K562 (cell line): ENCODE measurements at regions not wholly inside any gene's neighbourhood (a gene's known extent, or its start where the extent isn't known, plus 50 kb on each side); places are given as distances from the start of the nearest gene placed in this dataset.

Source experiments
- ATAC-seq: fragments of 200-7000 bp; cut with Tn5 transposase; 3 replicates; pipeline ENCODE4 v1.9.1; 2020; ENCODE audit warnings: moderate library complexity
- BruUV-seq: library from RNA; stranded (reverse); fragments of 400-500 nt; replicated peaks from 2 replicates; lab custom pipeline; 2021; lab: Mats Ljungman, UMichigan
- CTCF ChIA-PET: fragments of 300-600 bp; formaldehyde crosslinking; extraction: SDS; loops from one replicate; lab custom pipeline; 2021; ENCODE audit warnings: low intra/inter-chr PET ratio; lab: Yijun Ruan, JAX
- POLR2A ChIA-PET: fragments of 300-600, 350-650 bp; sonication (Branson Sonifier 250); formaldehyde crosslinking; extraction: SDS; loops from one replicate; lab custom pipeline; 2021; ENCODE audit warnings: antibody characterized with exemption, inconsistent platforms; lab: Yijun Ruan, JAX
- DNase-seq, 4 experiments: peaks; one replicate each; pipeline versions ENCODE4 v3.0.0 to v3.0.0-alpha.2; 2011 to 2018; ENCODE audit warnings: low spot score in 3 of 4, mixed read lengths in 3 of 4; ENCODE audit errors: extremely low read depth in 1 of 4
- FAIRE-seq: peaks from 2 replicates; lab custom pipeline; 2011; peaks lifted over from hg19 to GRCh38; lab: Jason Lieb, UNC
- H2AFZ ChIP-seq: 2 replicates; pipeline ENCODE4 v1.6.0; 2011; ENCODE audit warnings: low read depth, low read length, control low read depth, inconsistent platforms
- H3K27ac ChIP-seq: fragments of 200-600 bp; 3 replicates; pipeline ENCODE4 v1.8.0; 2011; ENCODE audit warnings: low read depth, mild to moderate bottlenecking, control low read depth, inconsistent platforms, low read length, moderate library complexity, mixed read lengths; ENCODE audit errors: extremely low read depth
- H3K27me3 ChIP-seq, 2 experiments: fragments of 300-600 bp in 1 of 2; 2 replicates in 1 of 2; 3 replicates in 1 of 2; pipeline versions ENCODE4 v1.6.0 to v1.8.0; 2011; ENCODE audit warnings: inconsistent platforms in 2 of 2, low read length in 2 of 2, mild to moderate bottlenecking in 1 of 2, mixed read lengths in 1 of 2, moderate library complexity in 1 of 2; ENCODE audit not compliant: control insufficient read depth in 2 of 2, insufficient read depth in 2 of 2
- H3K36me3 ChIP-seq: fragments of 300-600 bp; 3 replicates; pipeline ENCODE4 v1.8.0; 2011; ENCODE audit warnings: mild to moderate bottlenecking, low read length, inconsistent platforms; ENCODE audit not compliant: control insufficient read depth, insufficient read depth
- H3K4me1 ChIP-seq, 2 experiments: fragments of 200-600 bp in 1 of 2; replicated peaks in 1 of 2; 2 replicates in 1 of 2; 3 replicates in 1 of 2; pipeline versions ENCODE4 v1.5.1 to v1.8.0; 2011; ENCODE audit warnings: inconsistent platforms in 2 of 2, low read length in 2 of 2, mild to moderate bottlenecking in 1 of 2, mixed read lengths in 1 of 2, moderate library complexity in 1 of 2; ENCODE audit not compliant: control insufficient read depth in 2 of 2, insufficient read depth in 2 of 2
- H3K4me2 ChIP-seq: 2 replicates; pipeline ENCODE4 v1.6.1; 2011; ENCODE audit warnings: low read length, control low read depth, inconsistent platforms, mixed read lengths; ENCODE audit not compliant: insufficient read depth
- H3K4me3 ChIP-seq: fragments of 200-600 bp; sonication (generic), shearing (Covaris generic); 2 replicates; pipeline ENCODE4 v1.5.1; 2016; ENCODE audit warnings: control low read depth, inconsistent platforms
- H3K79me2 ChIP-seq: fragments of 200-600 bp; 3 replicates; pipeline ENCODE4 v1.8.0; 2011; ENCODE audit warnings: low read length, inconsistent platforms; ENCODE audit not compliant: control insufficient read depth, insufficient read depth
- H3K9ac ChIP-seq, 2 experiments: 2 replicates each; pipeline versions ENCODE4 v1.6.0 to v1.6.1; 2011; ENCODE audit warnings: low read depth in 2 of 2, low read length in 2 of 2, control low read depth in 1 of 2, inconsistent platforms in 1 of 2, mild to moderate bottlenecking in 1 of 2, mixed read lengths in 1 of 2; ENCODE audit not compliant: insufficient read depth in 1 of 2
- H3K9me1 ChIP-seq: one replicate; pipeline ENCODE4 v1.6.0; 2011; ENCODE audit warnings: inconsistent platforms, mild to moderate bottlenecking, low read length, moderate library complexity; ENCODE audit not compliant: control insufficient read depth, insufficient read depth
- H3K9me3 ChIP-seq: replicated peaks from 2 replicates; pipeline ENCODE4 v1.5.1; 2011; ENCODE audit warnings: low read depth, low read length, inconsistent platforms; ENCODE audit not compliant: control insufficient read depth, insufficient read depth
- H4K20me1 ChIP-seq: replicated peaks from 2 replicates; pipeline ENCODE4 v1.6.1; 2011; ENCODE audit warnings: low read length, inconsistent platforms, mixed read lengths; ENCODE audit not compliant: control insufficient read depth, insufficient read depth
- BDP1 ChIP-seq: IDR thresholded peaks from 3 replicates; pipeline ENCODE4 v1.6.1; 2011; ENCODE audit not compliant: insufficient read length, insufficient read depth
- BRF1 ChIP-seq: IDR thresholded peaks from 3 replicates; pipeline ENCODE4 v1.6.1; 2011; ENCODE audit warnings: borderline replicate concordance, mild to moderate bottlenecking; ENCODE audit not compliant: insufficient read length; ENCODE audit errors: extremely low read depth
- CXXC5 ChIP-seq: fragments of 250-450 bp; sonication (Bioruptor Pico); IDR thresholded peaks from 2 replicates; pipeline ENCODE4 v1.8.0; 2022; ENCODE audit warnings: inconsistent platforms, mild to moderate bottlenecking, moderate library complexity
- HEY1 ChIP-seq: fragments of 250-450 bp; sonication (Bioruptor Pico); IDR thresholded peaks from 2 replicates; pipeline ENCODE4 v1.5.0; 2020; ENCODE audit warnings: mild to moderate bottlenecking, moderate library complexity, borderline replicate concordance
- HMGN3 ChIP-seq: IDR thresholded peaks from 2 replicates; pipeline ENCODE4 v1.6.1; 2011; ENCODE audit warnings: borderline replicate concordance, low read depth, mild to moderate bottlenecking, mixed read lengths, low read length; ENCODE audit not compliant: insufficient read length; ENCODE audit errors: extremely low read depth
- HNRNPLL ChIP-seq: fragments of 200-400 bp; formaldehyde crosslinking; IDR thresholded peaks from 2 replicates; pipeline ENCODE4 v1.6.1; 2017; ENCODE audit warnings: low read length, low read depth, mild to moderate bottlenecking; ENCODE audit not compliant: poor library complexity, severe bottlenecking
- KHSRP ChIP-seq: fragments of 450-650 bp; IDR thresholded peaks from 2 replicates; pipeline ENCODE4 v1.6.1; 2017
- KLF1 ChIP-seq: fragments of 450-650 bp; IDR thresholded peaks from 2 replicates; pipeline ENCODE4 v1.6.1; 2016; ENCODE audit warnings: missing genetic modification characterization, missing compliant biosample characterization
- MBD1 ChIP-seq: fragments of 250-450 bp; sonication (Bioruptor Pico); IDR thresholded peaks from 2 replicates; pipeline ENCODE4 v1.8.0; 2022; ENCODE audit warnings: inconsistent platforms
- MEIS2 ChIP-seq: fragments of 450-650 bp; IDR thresholded peaks from 2 replicates; pipeline ENCODE4 v1.6.1; 2014; ENCODE audit warnings: mild to moderate bottlenecking; ENCODE audit not compliant: partially characterized antibody
- NELFE ChIP-seq: IDR thresholded peaks from 2 replicates; pipeline ENCODE4 v1.6.1; 2011; ENCODE audit warnings: mild to moderate bottlenecking; ENCODE audit not compliant: insufficient read depth, insufficient read length
- NFE2 ChIP-seq: IDR thresholded peaks from 2 replicates; pipeline ENCODE4 v1.6.1; 2014; ENCODE audit warnings: antibody characterized with exemption, low read depth
- RHOXF2B ChIP-seq: fragments of 250-450 bp; sonication (Bioruptor Pico); conservative IDR thresholded peaks from 2 replicates; pipeline ENCODE4 v1.5.1; 2021
- SAFB2 ChIP-seq: fragments of 200-400 bp; formaldehyde crosslinking; IDR thresholded peaks from 2 replicates; pipeline ENCODE4 v1.6.1; 2018; ENCODE audit warnings: borderline replicate concordance, low read length, low read depth, moderate library complexity; ENCODE audit not compliant: severe bottlenecking
- SNRNP70 ChIP-seq: fragments of 200-400 bp; formaldehyde crosslinking; optimal IDR thresholded peaks from 2 replicates; pipeline ENCODE3; 2017; ENCODE audit warnings: low read depth, low read length
- SUPT5H ChIP-seq: fragments of 450-650 bp; IDR thresholded peaks from 2 replicates; pipeline ENCODE4 v1.6.1; 2016
- THAP7 ChIP-seq: fragments of 250-450 bp; sonication (Bioruptor Pico); IDR thresholded peaks from 2 replicates; pipeline ENCODE4 v1.5.0; 2021
- U2AF1 ChIP-seq: fragments of 200-400 bp; formaldehyde crosslinking; optimal IDR thresholded peaks from 2 replicates; pipeline ENCODE3; 2017; ENCODE audit warnings: mild to moderate bottlenecking, low read depth, low read length, moderate library complexity
- ZC3H4 ChIP-seq: sonication (generic); formaldehyde crosslinking; IDR thresholded peaks from 2 replicates; pipeline ENCODE4 v1.9.0; 2021; ENCODE audit warnings: missing genetic modification reagents, borderline replicate concordance
- ZNF696 ChIP-seq: fragments of 250-450 bp; sonication (Bioruptor Pico); conservative IDR thresholded peaks from 2 replicates; pipeline ENCODE4 v1.4.0; 2020; ENCODE audit warnings: mild to moderate bottlenecking, moderate library complexity
- ZNF717 ChIP-seq: fragments of 250-450 bp; sonication (Bioruptor Pico); IDR thresholded peaks from 2 replicates; pipeline ENCODE4 v1.5.0; 2021
- ZNF780A ChIP-seq: fragments of 250-450 bp; sonication (Bioruptor Pico); IDR thresholded peaks from 2 replicates; pipeline ENCODE4 v1.5.0; 2021; ENCODE audit warnings: mild to moderate bottlenecking
- ZNF79 ChIP-seq: fragments of 250-450 bp; sonication (Bioruptor Pico); IDR thresholded peaks from 2 replicates; pipeline ENCODE4 v1.4.0; 2020; ENCODE audit warnings: low read depth, mild to moderate bottlenecking, moderate library complexity
- ZZZ3 ChIP-seq: fragments of 450-650 bp; IDR thresholded peaks from 2 replicates; pipeline ENCODE4 v1.6.1; 2016; ENCODE audit warnings: antibody characterized with exemption, mild to moderate bottlenecking, moderate library complexity
- WGBS: fragments of 100-300 bp; shearing (Covaris generic); methylation state at CpG from one replicate; pipeline ENCODE4 v1.1.6; 2016; ENCODE audit warnings: low coverage, mixed read lengths; ENCODE audit not compliant: insufficient coverage; ENCODE audit errors: missing lambda C conversion rate; 5-methylcytosine and 5-hydroxymethylcytosine counted together
- in situ Hi-C: fragments of 300-500 bp; cut with MboI; formaldehyde crosslinking; loops from 4 replicates; pipeline ENCODE4 v1.15.0; 2018; ENCODE audit warnings: inconsistent platforms, mixed read lengths
- intact Hi-C: fragments of 100-400 bp; cut with micrococcal nuclease; formaldehyde crosslinking; loops from 2 replicates; pipeline ENCODE4 v1.14.2; 2022

DNA sequence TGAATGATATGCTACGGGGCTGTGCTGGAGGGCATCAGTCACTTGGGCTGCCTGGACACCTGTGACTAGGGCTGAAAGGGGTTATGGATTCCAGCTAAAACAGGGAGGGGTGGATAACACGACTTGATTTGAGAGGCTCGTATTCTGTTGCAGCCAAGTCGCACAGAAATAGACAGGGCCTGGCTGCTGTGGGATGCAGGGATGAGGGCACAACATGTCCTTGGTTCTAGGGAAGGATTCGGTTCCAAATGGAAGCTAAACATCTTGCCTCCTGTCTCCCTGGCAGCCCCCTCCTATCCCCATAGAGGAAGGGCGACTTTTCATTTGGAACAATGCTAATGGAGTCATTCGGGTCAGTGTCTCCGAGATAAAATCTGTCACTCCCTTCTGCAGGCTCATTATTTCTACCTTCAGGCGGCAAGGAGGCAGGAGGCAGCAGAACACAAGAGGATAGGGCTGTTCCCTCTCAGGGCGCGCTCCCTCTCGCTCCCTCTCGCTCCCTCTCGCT is 433.8 kb upstream of the RBMS3 start (continued):
- no peak for TF ChIP-seq MBD1 (CRISPR knock-in tag)
- TF ChIP-seq U2AF1: no peak
- TF ChIP-seq KHSRP: no peak
- no peak for TF ChIP-seq RHOXF2B (CRISPR knock-in tag)
- no peak for TF ChIP-seq ZNF717
- TF ChIP-seq HEY1 (CRISPR knock-in tag): no peak
- no peak for TF ChIP-seq ZNF696 (CRISPR knock-in tag)
- TF ChIP-seq SAFB2: no peak
- no peak for TF ChIP-seq BDP1
- TF ChIP-seq THAP7 (CRISPR knock-in tag): no peak
- no peak for TF ChIP-seq ZC3H4 (CRISPR knock-in tag)

GRCh38 chr3:28847736-28848135 is 433.1 kb upstream of the RBMS3 start:
- H3K9me3 ChIP-seq: no peaks in the 10 kb centered on the region
- no peak for TF ChIP-seq MEIS2
- TF ChIP-seq KLF1 (tag): no peak
- TF ChIP-seq CXXC5: no peak
- TF ChIP-seq SUPT5H: no peak
- no peak for TF ChIP-seq HNRNPLL
- no peak for TF ChIP-seq ZZZ3
- TF ChIP-seq ZNF780A (CRISPR knock-in tag): no peak
- no peak for TF ChIP-seq BRF1
- no peak for TF ChIP-seq NFE2
- TF ChIP-seq ZNF79 (CRISPR knock-in tag): no peak
- no peak for TF ChIP-seq HMGN3
- no peak for TF ChIP-seq NELFE
- no peak for TF ChIP-seq SNRNP70

More at GRCh38 chr3:28847736-28848135, 433.1 kb upstream of the RBMS3 start:
- H3K9me1 ChIP-seq: no peaks in the 10 kb centered on the region
- H3K79me2 ChIP-seq: no peaks in the 10 kb centered on the region
- BruUV-seq: no TSS peak
- H2AFZ ChIP-seq: no peak overlapping the region
- FAIRE-seq: no peak
- no peak overlapping the region for H3K9ac ChIP-seq
- H3K36me3 ChIP-seq: no peaks in the 10 kb centered on the region
- no peaks in the 10 kb centered on the region for H3K4me1 ChIP-seq
- intact Hi-C loops: no loop called here
- DNase-seq: no peak
- H3K27ac ChIP-seq: no peak overlapping the region
- WGBS: 2% methylated on average over 4 of the region's 4 CpGs
- POLR2A ChIA-PET: no interaction called here
- CTCF ChIA-PET: no interaction called here
- H4K20me1 ChIP-seq: no peaks in the 10 kb centered on the region
- H3K27me3 ChIP-seq: no peaks in the 10 kb centered on the region
- no peak overlapping the region for H3K4me2 ChIP-seq
- in situ Hi-C loops: no loop called here
- no peak overlapping the region for H3K4me3 ChIP-seq
- no peak for ATAC-seq
